GM13977 (cell line): ENCODE measurements at regions not wholly inside any gene's neighbourhood (a gene's known extent, or its start where the extent isn't known, plus 50 kb on each side); places are given as distances from the start of the nearest gene placed in this dataset.
"Not testable (repeated sequence)": the region's sequence is repeated elsewhere in the genome, so short reads cannot be mapped to it uniquely, and the experiment has no call there.

Source experiments
- DNase-seq: peaks from one replicate; pipeline ENCODE4 v3.0.0; 2012; ENCODE audit warnings: low spot score
- CTCF ChIP-seq: IDR thresholded peaks from 2 replicates; pipeline ENCODE4 v1.5.1; 2012; ENCODE audit warnings: mild to moderate bottlenecking, control low read depth; ENCODE audit not compliant: insufficient read depth; ENCODE audit errors: extremely low read depth, missing control alignments
- in situ Hi-C: fragments of 300-500 bp; cut with MboI; formaldehyde crosslinking; loops from one replicate; pipeline ENCODE4 v1.12.0; 2022; ENCODE audit warnings: low sequenced_read_pairs, low pct_unique_long_range_greater_than_20kb, mixed read lengths, inconsistent platforms; ENCODE audit not compliant: unreplicated experiment

DNA sequence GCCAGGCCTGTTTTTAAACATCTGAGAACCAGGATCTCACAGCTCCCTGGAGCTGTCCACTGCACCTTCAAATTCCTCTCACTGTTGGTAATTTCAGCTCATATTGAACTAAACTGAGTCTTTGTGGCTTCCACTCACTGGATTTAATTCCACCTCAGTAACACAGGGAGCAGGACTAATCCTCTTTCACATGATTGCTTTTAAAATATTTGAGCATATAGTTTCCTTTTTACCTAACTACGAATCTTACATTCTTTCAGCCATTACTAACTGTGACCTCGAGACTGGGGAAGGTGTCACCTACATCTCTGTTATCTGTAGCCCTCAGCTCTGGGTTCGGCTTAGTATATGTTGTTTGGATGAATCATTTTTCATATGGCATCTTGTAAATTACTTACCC lies 194.3 kb upstream of the C2CD4B start:
- in situ Hi-C loops: no loop called here
- no peak for TF ChIP-seq CTCF

DNA sequence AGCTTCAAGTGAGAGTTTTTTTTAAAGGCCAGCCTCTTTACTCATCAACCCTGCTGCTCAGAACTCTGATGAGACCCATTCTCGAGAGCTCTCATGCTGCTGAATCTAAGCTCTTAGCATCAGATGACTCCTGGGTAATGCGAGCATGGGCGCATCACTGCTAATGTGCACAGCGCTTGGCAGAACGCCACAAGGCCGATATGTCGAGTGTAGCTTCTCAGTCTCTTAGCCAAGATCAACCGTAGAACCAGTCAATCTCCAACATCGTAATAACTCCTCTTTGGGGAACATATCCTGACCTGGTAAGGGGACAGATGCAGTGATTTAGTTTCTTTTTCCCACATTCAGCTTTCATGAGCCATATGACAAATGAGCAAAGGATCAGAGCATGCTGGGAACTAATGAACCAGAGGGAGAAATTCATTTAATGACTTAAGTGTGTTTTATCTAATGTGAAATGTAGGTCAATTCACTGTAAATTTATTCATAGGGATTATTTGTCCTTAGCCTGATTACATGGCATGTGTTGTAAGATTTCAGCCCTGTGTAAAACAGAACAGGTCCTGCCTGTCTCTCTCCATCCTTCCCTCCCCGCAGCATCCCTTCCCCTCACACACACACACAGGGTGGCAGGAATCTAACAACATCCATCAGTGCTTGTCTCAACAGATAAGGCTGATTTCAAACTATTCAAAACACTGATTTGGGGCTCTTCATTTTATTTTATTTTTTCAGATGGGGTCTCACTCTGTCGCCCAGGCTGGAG lies 195.4 kb upstream of the C2CD4B start:
- in situ Hi-C loops: no loop called here
- no peak for DNase-seq
- no peak for TF ChIP-seq CTCF

More for the DNA sequence above, 194.3 kb upstream of the C2CD4B start:
- DNase-seq: no peak

- no peak for TF ChIP-seq CTCF
- in situ Hi-C loops: no loop called here
- no peak for DNase-seq
These were observed 197.1 kb upstream of the C2CD4B start for GRCh38 chr15:62362144-62362543.

GRCh38 chr15:62362608-62363007 lies 197.5 kb upstream of the C2CD4B start:
- DNase-seq: no peak
- in situ Hi-C loops: no loop called here
- TF ChIP-seq CTCF: no peak

DNA sequence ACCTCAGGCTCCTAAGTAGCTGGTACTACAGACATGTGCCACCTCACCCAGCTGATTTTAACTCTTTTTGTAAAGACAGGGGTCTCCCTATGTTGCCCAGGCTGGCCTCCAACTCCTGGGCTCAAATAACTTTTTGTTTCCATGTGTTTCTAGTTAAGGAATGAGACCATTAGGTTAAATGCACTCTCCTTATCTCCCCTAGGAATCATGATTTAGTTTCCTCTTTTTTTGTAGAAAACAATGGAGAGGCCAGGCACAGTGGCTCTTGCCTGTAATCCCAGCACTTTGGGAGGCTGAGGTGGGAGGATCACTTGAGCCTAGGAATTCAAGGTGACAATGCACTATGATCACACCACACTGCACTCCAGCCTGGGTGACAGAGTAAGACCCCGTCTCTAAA lies 198.8 kb upstream of the C2CD4B start:
- in situ Hi-C loops: no loop called here
- no peak for DNase-seq
- TF ChIP-seq CTCF: no peak

DNA sequence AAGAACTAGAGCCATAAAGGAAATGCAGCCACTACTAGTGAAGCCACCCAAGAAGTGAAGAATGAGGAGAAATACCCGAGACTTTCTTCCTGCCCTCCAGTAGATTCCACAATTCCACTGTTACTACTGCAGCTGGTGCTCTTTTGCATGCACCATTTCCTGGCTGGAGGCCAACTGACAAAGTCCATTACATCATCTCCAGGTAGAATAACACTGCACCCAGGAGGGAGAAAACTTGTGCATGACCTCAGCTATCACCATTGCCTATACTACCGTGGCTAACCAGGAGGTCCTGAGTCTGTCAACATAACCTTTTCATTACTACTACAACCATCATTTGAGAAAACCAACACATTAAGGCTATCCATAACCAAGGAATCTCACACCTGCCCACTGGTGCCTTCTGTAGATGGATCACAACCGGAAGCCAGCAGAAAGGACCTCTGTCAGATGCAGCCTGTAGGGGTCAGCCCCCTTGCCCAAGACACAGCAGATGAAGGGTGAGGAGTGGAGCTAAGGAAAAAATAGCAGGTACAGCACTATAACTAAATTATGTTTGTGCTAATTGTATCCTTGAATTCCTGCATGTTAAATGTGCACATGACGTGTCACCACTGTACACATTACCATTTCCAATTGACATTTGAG lies 200.8 kb upstream of the C2CD4B start:
- in situ Hi-C loops: no loop called here
- DNase-seq: no peak
- no peak for TF ChIP-seq CTCF

- in situ Hi-C loops: no loop called here
These were observed 204.4 kb upstream of the C2CD4B start for GRCh38 chr15:62369454-62369853.

GRCh38 chr15:62371683-62372082 lies 206.6 kb upstream of the C2CD4B start:
- DNase-seq, in situ Hi-C loops: not testable (repeated sequence)

More at GRCh38 chr15:62369454-62369853, 204.4 kb upstream of the C2CD4B start:
- no peak for TF ChIP-seq CTCF
- no peak for DNase-seq
